GM23338 (cell line): ENCODE measurements at regions not wholly inside any gene's neighbourhood (a gene's known extent, or its start where the extent isn't known, plus 50 kb on each side); places are given as distances from the start of the nearest gene placed in this dataset.

ENCODE experiments used
- ATAC-seq: fragments of 200-7000 bp; cut with Tn5 transposase; 3 replicates; pipeline ENCODE4 v1.9.1; 2020
- DNase-seq: peaks from one replicate; pipeline ENCODE4 v3.0.0-alpha.2; 2015; ENCODE audit warnings: low spot score
- H2AFZ ChIP-seq: fragments of 200-600 bp; sonication (generic); 2 replicates; pipeline ENCODE4 v1.8.0; 2016; ENCODE audit warnings: antibody characterized with exemption, mild to moderate bottlenecking, moderate library complexity
- H3F3A ChIP-seq: fragments of 200-600 bp; sonication (generic); replicated peaks from 2 replicates; pipeline ENCODE4 v1.8.0; 2017; ENCODE audit warnings: antibody characterized with exemption, mixed run types, low read depth
- H3K27ac ChIP-seq: fragments of 200-600 bp; sonication (generic); 2 replicates; pipeline ENCODE4 v1.6.1; 2016; ENCODE audit warnings: low read depth
- H3K27me3 ChIP-seq: fragments of 200-600 bp; sonication (generic); 2 replicates; pipeline ENCODE4 v1.8.0; 2016; ENCODE audit warnings: mild to moderate bottlenecking, mixed run types, moderate library complexity; ENCODE audit not compliant: insufficient read depth
- H3K36me3 ChIP-seq: fragments of 200-600 bp; sonication (generic); 2 replicates; pipeline ENCODE4 v1.8.0; 2016; ENCODE audit warnings: mild to moderate bottlenecking; ENCODE audit not compliant: insufficient read depth
- H3K4me1 ChIP-seq: fragments of 200-600 bp; sonication (generic); 2 replicates; pipeline ENCODE4 v1.8.0; 2016; ENCODE audit warnings: mild to moderate bottlenecking, moderate library complexity; ENCODE audit not compliant: insufficient read depth
- H3K4me2 ChIP-seq: fragments of 200-600 bp; sonication (generic); 2 replicates; pipeline ENCODE4 v1.7.1; 2017; ENCODE audit warnings: mixed run types
- H3K4me3 ChIP-seq: fragments of 200-600 bp; sonication (generic); 2 replicates; pipeline ENCODE4 v1.6.1; 2016; ENCODE audit warnings: mixed run types
- H3K79me2 ChIP-seq: fragments of 200-600 bp; sonication (generic); replicated peaks from 2 replicates; pipeline ENCODE4 v1.8.0; 2017; ENCODE audit warnings: mild to moderate bottlenecking; ENCODE audit not compliant: insufficient read depth
- H3K9me2 ChIP-seq: fragments of 200-600 bp; sonication (generic); 2 replicates; pipeline ENCODE4 v1.8.0; 2017; ENCODE audit not compliant: insufficient read depth
- H4K20me1 ChIP-seq: fragments of 200-600 bp; sonication (generic); replicated peaks from 2 replicates; pipeline ENCODE4 v1.8.0; 2017; ENCODE audit warnings: mild to moderate bottlenecking; ENCODE audit not compliant: insufficient read depth
- H3K27ac Mint-ChIP-seq: 2 replicates; pipeline ENCODE4 v1.8.0; 2020; ENCODE audit warnings: inconsistent platforms, mild to moderate bottlenecking, moderate library complexity, mixed read lengths
- H3K27me3 Mint-ChIP-seq: 3 replicates; pipeline ENCODE4 v1.8.0; 2022; ENCODE audit warnings: low read depth, mild to moderate bottlenecking, moderate library complexity, mixed read lengths, inconsistent platforms; ENCODE audit not compliant: insufficient read depth, poor library complexity
- H3K36me3 Mint-ChIP-seq: 3 replicates; pipeline ENCODE4 v1.8.0; 2021; ENCODE audit warnings: low read depth, mild to moderate bottlenecking, inconsistent platforms, moderate library complexity, mixed read lengths
- H3K4me1 Mint-ChIP-seq: 3 replicates; pipeline ENCODE4 v1.8.0; 2020; ENCODE audit warnings: mild to moderate bottlenecking, inconsistent platforms, mixed read lengths
- H3K4me3 Mint-ChIP-seq: 3 replicates; pipeline ENCODE4 v1.8.0; 2021; ENCODE audit warnings: moderate library complexity, mild to moderate bottlenecking, inconsistent platforms, mixed read lengths
- H3K9me3 Mint-ChIP-seq: 3 replicates; pipeline ENCODE4 v1.8.0; 2020; ENCODE audit warnings: moderate library complexity, mild to moderate bottlenecking, inconsistent platforms, mixed read lengths
- CREB1 ChIP-seq: fragments of 250-450 bp; sonication (Bioruptor Pico); IDR thresholded peaks from 2 replicates; pipeline ENCODE4 v1.5.0; 2020; ENCODE audit warnings: low read depth, mild to moderate bottlenecking, moderate library complexity
- CTCF ChIP-seq, 2 experiments: fragments of 200-600 bp in 1 of 2; sonication (generic) in 1 of 2; conservative IDR thresholded peaks; 2 replicates each; pipeline versions ENCODE4 v1.5.1 to v1.6.1; 2016 to 2017; ENCODE audit warnings: antibody characterized with exemption in 2 of 2, low read depth in 2 of 2, mild to moderate bottlenecking in 2 of 2, moderate library complexity in 1 of 2
- ETS1 ChIP-seq: IDR thresholded peaks from 2 replicates; pipeline ENCODE4 v1.6.1; 2016; ENCODE audit warnings: antibody characterized with exemption
- EZH2 ChIP-seq: fragments of 200-600 bp; sonication (generic); IDR thresholded peaks from one replicate; pipeline ENCODE4 v1.8.0; 2017; ENCODE audit warnings: antibody characterized with exemption, mild to moderate bottlenecking, low read depth; ENCODE audit not compliant: unreplicated experiment
- EZH2phosphoT487 ChIP-seq: fragments of 200-600 bp; sonication (generic); IDR thresholded peaks from one replicate; pipeline ENCODE4 v1.8.1; 2018; ENCODE audit warnings: antibody characterized with exemption; ENCODE audit not compliant: unreplicated experiment
- JUNB ChIP-seq: IDR thresholded peaks from one replicate; pipeline ENCODE4 v1.6.1; 2016; ENCODE audit warnings: antibody characterized with exemption; ENCODE audit not compliant: unreplicated experiment
- NANOG ChIP-seq: IDR thresholded peaks from 2 replicates; pipeline ENCODE4 v1.6.1; 2016; ENCODE audit warnings: antibody characterized with exemption, borderline replicate concordance
- POLR2AphosphoS5 ChIP-seq: IDR thresholded peaks from 2 replicates; pipeline ENCODE4 v1.6.1; 2016; ENCODE audit warnings: antibody characterized with exemption, low read depth
- REST ChIP-seq: IDR thresholded peaks from one replicate; pipeline ENCODE4 v1.6.1; 2018; ENCODE audit warnings: antibody characterized with exemption; ENCODE audit not compliant: unreplicated experiment
- STAT1 ChIP-seq: IDR thresholded peaks from one replicate; pipeline ENCODE4 v1.6.1; 2016; ENCODE audit warnings: antibody characterized with exemption; ENCODE audit not compliant: unreplicated experiment
- ZNF114 ChIP-seq: fragments of 250-450 bp; sonication (Bioruptor Pico); IDR thresholded peaks from 2 replicates; pipeline ENCODE4 v1.5.0; 2020; ENCODE audit warnings: mild to moderate bottlenecking, moderate library complexity
- ZNF331 ChIP-seq: fragments of 250-450 bp; sonication (Bioruptor Pico); IDR thresholded peaks from 2 replicates; pipeline ENCODE4 v1.5.0; 2020; ENCODE audit warnings: low read depth, mild to moderate bottlenecking, moderate library complexity
- TF ChIP-seq, protein P1 (sequence below): fragments of 250-450 bp; sonication (Bioruptor Pico); IDR thresholded peaks from 2 replicates; pipeline ENCODE4 v1.5.0; 2020; ENCODE audit warnings: mild to moderate bottlenecking, moderate library complexity

GRCh38 chr15:47443839-47444238 is 273.5 kb upstream of the SEMA6D start:
- Mint-ChIP-seq H3K27me3 (peaks cover 2% of the 10 kb centered on the region), H3K4me1 (peaks cover 17% of the 10 kb centered on the region), H3K27ac (no peak overlapping the region), H3K36me3 (0 out of 3 replicates have a peak, but pooled peaks cover 3% of the 10 kb centered on the region), H3K4me3 (no peak overlapping the region), H3K9me3 (no peaks in the 10 kb centered on the region)
- TF ChIP-seq STAT1 (no peak), NANOG (no peak), REST (no peak), CTCF (conservative IDR thresholded peaks at IDR 0.05; ENCODE audit: low read depth in 2 of 2) (no peak), EZH2 (no peak), ZNF331 (CRISPR knock-in tag) (no peak), JUNB (no peak), EZH2phosphoT487 (no peak), POLR2AphosphoS5 (no peak), ETS1 (no peak), CREB1 (no peak), ZNF114 (CRISPR knock-in tag) (no peak)
- TF ChIP-seq, protein P1, sequence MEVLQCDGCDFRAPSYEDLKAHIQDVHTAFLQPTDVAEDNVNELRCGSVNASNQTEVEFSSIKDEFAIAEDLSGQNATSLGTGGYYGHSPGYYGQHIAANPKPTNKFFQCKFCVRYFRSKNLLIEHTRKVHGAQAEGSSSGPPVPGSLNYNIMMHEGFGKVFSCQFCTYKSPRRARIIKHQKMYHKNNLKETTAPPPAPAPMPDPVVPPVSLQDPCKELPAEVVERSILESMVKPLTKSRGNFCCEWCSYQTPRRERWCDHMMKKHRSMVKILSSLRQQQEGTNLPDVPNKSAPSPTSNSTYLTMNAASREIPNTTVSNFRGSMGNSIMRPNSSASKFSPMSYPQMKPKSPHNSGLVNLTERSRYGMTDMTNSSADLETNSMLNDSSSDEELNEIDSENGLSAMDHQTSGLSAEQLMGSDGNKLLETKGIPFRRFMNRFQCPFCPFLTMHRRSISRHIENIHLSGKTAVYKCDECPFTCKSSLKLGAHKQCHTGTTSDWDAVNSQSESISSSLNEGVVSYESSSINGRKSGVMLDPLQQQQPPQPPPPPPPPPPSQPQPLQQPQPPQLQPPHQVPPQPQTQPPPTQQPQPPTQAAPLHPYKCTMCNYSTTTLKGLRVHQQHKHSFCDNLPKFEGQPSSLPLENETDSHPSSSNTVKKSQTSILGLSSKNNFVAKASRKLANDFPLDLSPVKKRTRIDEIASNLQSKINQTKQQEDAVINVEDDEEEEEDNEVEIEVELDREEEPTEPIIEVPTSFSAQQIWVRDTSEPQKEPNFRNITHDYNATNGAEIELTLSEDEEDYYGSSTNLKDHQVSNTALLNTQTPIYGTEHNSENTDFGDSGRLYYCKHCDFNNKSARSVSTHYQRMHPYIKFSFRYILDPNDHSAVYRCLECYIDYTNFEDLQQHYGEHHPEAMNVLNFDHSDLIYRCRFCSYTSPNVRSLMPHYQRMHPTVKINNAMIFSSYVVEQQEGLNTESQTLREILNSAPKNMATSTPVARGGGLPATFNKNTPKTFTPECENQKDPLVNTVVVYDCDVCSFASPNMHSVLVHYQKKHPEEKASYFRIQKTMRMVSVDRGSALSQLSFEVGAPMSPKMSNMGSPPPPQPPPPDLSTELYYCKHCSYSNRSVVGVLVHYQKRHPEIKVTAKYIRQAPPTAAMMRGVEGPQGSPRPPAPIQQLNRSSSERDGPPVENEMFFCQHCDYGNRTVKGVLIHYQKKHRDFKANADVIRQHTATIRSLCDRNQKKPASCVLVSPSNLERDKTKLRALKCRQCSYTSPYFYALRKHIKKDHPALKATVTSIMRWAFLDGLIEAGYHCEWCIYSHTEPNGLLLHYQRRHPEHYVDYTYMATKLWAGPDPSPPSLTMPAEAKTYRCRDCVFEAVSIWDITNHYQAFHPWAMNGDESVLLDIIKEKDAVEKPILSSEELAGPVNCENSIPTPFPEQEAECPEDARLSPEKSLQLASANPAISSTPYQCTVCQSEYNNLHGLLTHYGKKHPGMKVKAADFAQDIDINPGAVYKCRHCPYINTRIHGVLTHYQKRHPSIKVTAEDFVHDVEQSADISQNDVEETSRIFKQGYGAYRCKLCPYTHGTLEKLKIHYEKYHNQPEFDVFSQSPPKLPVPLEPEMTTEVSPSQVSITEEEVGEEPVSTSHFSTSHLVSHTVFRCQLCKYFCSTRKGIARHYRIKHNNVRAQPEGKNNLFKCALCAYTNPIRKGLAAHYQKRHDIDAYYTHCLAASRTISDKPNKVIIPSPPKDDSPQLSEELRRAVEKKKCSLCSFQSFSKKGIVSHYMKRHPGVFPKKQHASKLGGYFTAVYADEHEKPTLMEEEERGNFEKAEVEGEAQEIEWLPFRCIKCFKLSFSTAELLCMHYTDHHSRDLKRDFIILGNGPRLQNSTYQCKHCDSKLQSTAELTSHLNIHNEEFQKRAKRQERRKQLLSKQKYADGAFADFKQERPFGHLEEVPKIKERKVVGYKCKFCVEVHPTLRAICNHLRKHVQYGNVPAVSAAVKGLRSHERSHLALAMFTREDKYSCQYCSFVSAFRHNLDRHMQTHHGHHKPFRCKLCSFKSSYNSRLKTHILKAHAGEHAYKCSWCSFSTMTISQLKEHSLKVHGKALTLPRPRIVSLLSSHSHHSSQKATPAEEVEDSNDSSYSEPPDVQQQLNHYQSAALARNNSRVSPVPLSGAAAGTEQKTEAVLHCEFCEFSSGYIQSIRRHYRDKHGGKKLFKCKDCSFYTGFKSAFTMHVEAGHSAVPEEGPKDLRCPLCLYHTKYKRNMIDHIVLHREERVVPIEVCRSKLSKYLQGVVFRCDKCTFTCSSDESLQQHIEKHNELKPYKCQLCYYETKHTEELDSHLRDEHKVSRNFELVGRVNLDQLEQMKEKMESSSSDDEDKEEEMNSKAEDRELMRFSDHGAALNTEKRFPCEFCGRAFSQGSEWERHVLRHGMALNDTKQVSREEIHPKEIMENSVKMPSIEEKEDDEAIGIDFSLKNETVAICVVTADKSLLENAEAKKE (CRISPR knock-in tag), result no peak
- no peak for DNase-seq
- Histone ChIP-seq H3K4me3 (no peak overlapping the region), H3K36me3 (no peaks in the 10 kb centered on the region), H3K4me2 (no peak overlapping the region), H3K79me2 (no peaks in the 10 kb centered on the region), H3F3A (no peaks in the 10 kb centered on the region), H2AFZ (no peak overlapping the region), H3K27me3 (no peaks in the 10 kb centered on the region), H3K9me2 (peaks cover 6% of the 10 kb centered on the region; the same call in 1 of the 2 replicates), H3K27ac (no peak overlapping the region), H4K20me1 (no peaks in the 10 kb centered on the region), H3K4me1 (peaks cover 6% of the 10 kb centered on the region; the same call in 1 of the 2 replicates)
- ATAC-seq, result no peak
